A549 (cell line): ENCODE measurements at regions not wholly inside any gene's neighbourhood (a gene's known extent, or its start where the extent isn't known, plus 50 kb on each side); places are given as distances from the start of the nearest gene placed in this dataset.

ENCODE experiments used
- BHLHE40 ChIP-seq: IDR thresholded peaks from 2 replicates; pipeline ENCODE4 v1.6.1; 2012; ENCODE audit warnings: low read depth, low read length, inconsistent platforms
- EP300 ChIP-seq, 2 experiments: fragments of >200 bp; sonication (Bioruptor Twin); formaldehyde crosslinking; IDR thresholded peaks; 2 replicates in 1 of 2; 3 replicates in 1 of 2; pipeline ENCODE4 v1.6.1; 2016 to 2017
- JUN ChIP-seq, 2 experiments: fragments of >200 bp; sonication (Bioruptor Twin); formaldehyde crosslinking; IDR thresholded peaks; 2 replicates in 1 of 2; 3 replicates in 1 of 2; pipeline ENCODE4 v1.6.1; 2016 to 2017
- POLR2A ChIP-seq: IDR thresholded peaks from 2 replicates; pipeline ENCODE4 v1.6.1; 2012; ENCODE audit warnings: mild to moderate bottlenecking, low read length
- TF ChIP-seq, protein P1 (sequence below): fragments of >200 bp; sonication (Bioruptor Twin); formaldehyde crosslinking; IDR thresholded peaks from 3 replicates; pipeline ENCODE4 v1.5.1; 2016

- TF ChIP-seq, protein P1, sequence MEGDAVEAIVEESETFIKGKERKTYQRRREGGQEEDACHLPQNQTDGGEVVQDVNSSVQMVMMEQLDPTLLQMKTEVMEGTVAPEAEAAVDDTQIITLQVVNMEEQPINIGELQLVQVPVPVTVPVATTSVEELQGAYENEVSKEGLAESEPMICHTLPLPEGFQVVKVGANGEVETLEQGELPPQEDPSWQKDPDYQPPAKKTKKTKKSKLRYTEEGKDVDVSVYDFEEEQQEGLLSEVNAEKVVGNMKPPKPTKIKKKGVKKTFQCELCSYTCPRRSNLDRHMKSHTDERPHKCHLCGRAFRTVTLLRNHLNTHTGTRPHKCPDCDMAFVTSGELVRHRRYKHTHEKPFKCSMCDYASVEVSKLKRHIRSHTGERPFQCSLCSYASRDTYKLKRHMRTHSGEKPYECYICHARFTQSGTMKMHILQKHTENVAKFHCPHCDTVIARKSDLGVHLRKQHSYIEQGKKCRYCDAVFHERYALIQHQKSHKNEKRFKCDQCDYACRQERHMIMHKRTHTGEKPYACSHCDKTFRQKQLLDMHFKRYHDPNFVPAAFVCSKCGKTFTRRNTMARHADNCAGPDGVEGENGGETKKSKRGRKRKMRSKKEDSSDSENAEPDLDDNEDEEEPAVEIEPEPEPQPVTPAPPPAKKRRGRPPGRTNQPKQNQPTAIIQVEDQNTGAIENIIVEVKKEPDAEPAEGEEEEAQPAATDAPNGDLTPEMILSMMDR: no peak
- no peak for TF ChIP-seq BHLHE40
- TF ChIP-seq EP300 (IDR thresholded peaks at IDR 0.05): no peak
- no peak for TF ChIP-seq JUN (IDR thresholded peaks at IDR 0.05)
- TF ChIP-seq POLR2A: no peak
These were observed 282.1 kb downstream of the BCOR start for GRCh38 chrX:39815631-39816030.
